ENCODE measurements at regions not wholly inside any gene's neighbourhood (a gene's known extent, or its start where the extent isn't known, plus 50 kb on each side); places are given as distances from the start of the nearest gene placed in this dataset.

DNA sequence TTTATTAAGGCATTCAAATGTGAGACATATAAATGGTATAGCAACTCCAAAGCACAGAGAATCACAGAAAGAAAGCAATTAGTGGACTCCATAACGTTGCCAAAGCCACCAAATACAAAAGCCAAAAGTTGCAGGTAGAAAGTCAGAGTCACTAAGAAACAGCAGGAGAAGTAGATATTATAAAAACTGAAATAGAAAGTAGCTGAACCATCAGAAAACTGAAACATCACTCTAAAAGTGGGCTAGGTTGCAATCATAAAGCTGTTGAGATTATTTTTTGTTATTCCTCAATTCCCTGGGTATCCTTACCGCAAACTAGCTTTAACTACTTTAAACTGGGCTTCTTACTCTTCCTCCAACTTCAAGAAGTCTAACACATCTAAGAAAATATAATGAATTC is 108.1 kb upstream of the ARRDC3 start:
- intact Hi-C loops (cut with micrococcal nuclease): no loop called here
- peaks cover 0 to 7% of the 10 kb centered on the region in 2 experiments for H3K27me3 ChIP-seq (ENCODE audit: control insufficient read depth in 2 of 2, insufficient read depth in 2 of 2, low read length in 2 of 2)
- no peaks in the 10 kb centered on the region for H3K9me1 ChIP-seq (replicated peaks; ENCODE audit: control insufficient read depth, extremely low read depth, insufficient read depth, low read length)
- no peaks in the 10 kb centered on the region for H3K4me1 ChIP-seq (ENCODE audit: control insufficient read depth, extremely low read depth, insufficient read depth, low read length)
- dilution Hi-C loops (cut with MboI; ENCODE audit: extremely low pct_ligation_motif_present, low sequenced_read_pairs): no loop called here
- DNase-seq (ENCODE audit: low read depth, low spot score) (no peak), FAIRE-seq (no peak)
- no peaks in the 10 kb centered on the region for H3K36me3 ChIP-seq (ENCODE audit: control insufficient read depth in 2 of 2, extremely low read depth in 1 of 2, insufficient read depth in 2 of 2, low read length in 2 of 2)
- TF ChIP-seq, protein P1, sequence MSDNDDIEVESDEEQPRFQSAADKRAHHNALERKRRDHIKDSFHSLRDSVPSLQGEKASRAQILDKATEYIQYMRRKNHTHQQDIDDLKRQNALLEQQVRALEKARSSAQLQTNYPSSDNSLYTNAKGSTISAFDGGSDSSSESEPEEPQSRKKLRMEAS (IDR thresholded peaks at IDR 0.05; ENCODE audit: insufficient read depth, insufficient read length): no peak
- no peak for TF ChIP-seq JUN (IDR thresholded peaks at IDR 0.05; ENCODE audit: borderline replicate concordance, insufficient read depth, insufficient read length, low read depth)
- TF ChIP-seq EZH2 (IDR thresholded peaks at IDR 0.05; ENCODE audit: borderline replicate concordance, low read depth, low read length, severe bottlenecking): no peak
- no peak for TF ChIP-seq MYC (IDR thresholded peaks at IDR 0.05; ENCODE audit: low read depth, low read length)
- TF ChIP-seq POLR2A (IDR thresholded peaks at IDR 0.05; ENCODE audit: low read depth, low read length): no peak
- TF ChIP-seq, protein P2, sequence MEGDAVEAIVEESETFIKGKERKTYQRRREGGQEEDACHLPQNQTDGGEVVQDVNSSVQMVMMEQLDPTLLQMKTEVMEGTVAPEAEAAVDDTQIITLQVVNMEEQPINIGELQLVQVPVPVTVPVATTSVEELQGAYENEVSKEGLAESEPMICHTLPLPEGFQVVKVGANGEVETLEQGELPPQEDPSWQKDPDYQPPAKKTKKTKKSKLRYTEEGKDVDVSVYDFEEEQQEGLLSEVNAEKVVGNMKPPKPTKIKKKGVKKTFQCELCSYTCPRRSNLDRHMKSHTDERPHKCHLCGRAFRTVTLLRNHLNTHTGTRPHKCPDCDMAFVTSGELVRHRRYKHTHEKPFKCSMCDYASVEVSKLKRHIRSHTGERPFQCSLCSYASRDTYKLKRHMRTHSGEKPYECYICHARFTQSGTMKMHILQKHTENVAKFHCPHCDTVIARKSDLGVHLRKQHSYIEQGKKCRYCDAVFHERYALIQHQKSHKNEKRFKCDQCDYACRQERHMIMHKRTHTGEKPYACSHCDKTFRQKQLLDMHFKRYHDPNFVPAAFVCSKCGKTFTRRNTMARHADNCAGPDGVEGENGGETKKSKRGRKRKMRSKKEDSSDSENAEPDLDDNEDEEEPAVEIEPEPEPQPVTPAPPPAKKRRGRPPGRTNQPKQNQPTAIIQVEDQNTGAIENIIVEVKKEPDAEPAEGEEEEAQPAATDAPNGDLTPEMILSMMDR (IDR thresholded peaks at IDR 0.05; ENCODE audit: extremely low read depth in 1 of 2, insufficient read depth in 1 of 2, low read depth in 1 of 2, low read length in 2 of 2): no peak
- no peak for TF ChIP-seq GATA2 (IDR thresholded peaks at IDR 0.05; ENCODE audit: insufficient read depth, insufficient read length, low read depth, low read length)
- no peak for TF ChIP-seq POLR2AphosphoS5 (IDR thresholded peaks at IDR 0.05; ENCODE audit: insufficient read depth, low read depth, low read length)
- TF ChIP-seq FOS (IDR thresholded peaks at IDR 0.05; ENCODE audit: borderline replicate concordance, insufficient read depth, low read length): no peak
- H3K4me2 ChIP-seq (ENCODE audit: insufficient read depth, low read length): no peak overlapping the region
- POLR2A ChIA-PET: interaction anchor here (0.7 kb wide), 1 partner anchor 48 kb away, joined by 7 read pairs; no protein-coding TSS in a partner anchor
- no peaks in the 10 kb centered on the region for H3K9me3 ChIP-seq (replicated peaks; ENCODE audit: control insufficient read depth, insufficient read depth, low read length)
- BruUV-seq (replicated peaks): no TSS peak
- H4K20me1 ChIP-seq (replicated peaks; ENCODE audit: control insufficient read depth, extremely low read depth, insufficient read depth, low read length): no peaks in the 10 kb centered on the region
- H3K4me3 ChIP-seq (replicated peaks in 1 of 3; ENCODE audit: insufficient read depth in 1 of 3, low read depth in 1 of 3, low read length in 3 of 3): no peak overlapping the region
- no peak overlapping the region for H2AFZ ChIP-seq (ENCODE audit: low read depth, low read length)
- CTCF ChIA-PET: no interaction called here
- H3K27ac ChIP-seq (ENCODE audit: insufficient read depth, low read depth, low read length): no peak overlapping the region
- no peak overlapping the region for H3K9ac ChIP-seq (replicated peaks; ENCODE audit: extremely low read depth, insufficient read depth, low read length)
- H3K79me2 ChIP-seq (ENCODE audit: control insufficient read depth, insufficient read depth, low read length): no peaks in the 10 kb centered on the region

Data from endothelial cell of umbilical vein (primary cell).